ENCODE measurements at regions not wholly inside any gene's neighbourhood (a gene's known extent, or its start where the extent isn't known, plus 50 kb on each side); places are given as distances from the start of the nearest gene placed in this dataset.

DNA sequence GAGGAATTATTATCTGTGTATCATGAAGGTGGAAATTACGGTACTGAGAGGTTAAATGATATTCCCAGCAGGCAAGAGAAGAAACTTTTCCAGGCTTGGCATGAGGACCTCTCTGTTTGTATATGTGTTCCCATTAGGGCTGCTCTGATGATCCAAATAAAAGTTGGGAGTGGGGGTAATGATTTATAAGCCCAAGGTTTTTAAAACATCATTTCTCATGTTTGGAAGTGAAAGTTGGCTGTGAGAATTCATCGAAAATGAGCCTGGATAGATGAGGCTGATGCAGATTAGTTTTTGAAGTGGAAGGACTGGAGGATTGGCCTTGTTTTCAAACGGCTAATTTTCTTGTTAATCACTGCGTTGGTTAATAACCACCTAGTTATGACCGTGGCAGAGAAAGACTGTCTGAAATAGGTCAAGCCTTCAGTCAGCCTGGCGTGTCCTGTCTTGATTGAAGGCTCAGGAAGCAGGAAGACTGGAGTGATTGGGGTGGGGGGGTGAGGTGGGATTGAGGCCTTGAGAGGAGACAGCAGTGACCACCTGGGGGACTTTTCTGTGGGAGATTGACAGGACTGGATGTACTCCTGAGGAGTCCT is 391.0 kb upstream of the WWC1 start:
- Histone ChIP-seq H3K4me2 (ENCODE audit: control insufficient read depth, extremely low read depth, insufficient read depth, low read depth, low read length) (no peak overlapping the region), H3K9me3 (ENCODE audit: control insufficient read depth, low read depth, low read length) (no peaks in the 10 kb centered on the region), H3K36me3 (ENCODE audit: control insufficient read depth in 2 of 2, extremely low read depth in 1 of 2, insufficient read depth in 2 of 2, low read length in 2 of 2) (peaks cover 0 to 8% of the 10 kb centered on the region in 2 experiments), H3K9ac (ENCODE audit: control insufficient read depth, extremely low read depth, insufficient read depth, low read length) (no peak overlapping the region), H3K4me1 (ENCODE audit: control insufficient read depth, extremely low read depth, insufficient read depth, low read length) (peaks cover 6% of the 10 kb centered on the region), H3K4me3 (ENCODE audit: control insufficient read depth in 2 of 3, extremely low read depth in 1 of 3, insufficient read depth in 2 of 3, low read depth in 1 of 3, low read length in 3 of 3) (no peak overlapping the region), H3K79me2 (ENCODE audit: control insufficient read depth, insufficient read depth, low read length) (peaks cover 92% of the 10 kb centered on the region), H2AFZ (ENCODE audit: control insufficient read depth, low read length) (no peak overlapping the region), H3K27me3 (ENCODE audit: control insufficient read depth, extremely low read depth, insufficient read depth, low read length) (no peaks in the 10 kb centered on the region), H4K20me1 (ENCODE audit: control insufficient read depth, extremely low read depth, insufficient read depth, low read length) (peaks cover 3% of the 10 kb centered on the region), H3K27ac (ENCODE audit: control insufficient read depth, insufficient read depth, low read length) (no peak overlapping the region), H3K9me1 (ENCODE audit: control insufficient read depth, extremely low read depth, insufficient read depth, low read length) (no peaks in the 10 kb centered on the region)
- DNase-seq (ENCODE audit: low read depth, low spot score) (no peak), FAIRE-seq (no peak)
- TF ChIP-seq, protein P1, sequence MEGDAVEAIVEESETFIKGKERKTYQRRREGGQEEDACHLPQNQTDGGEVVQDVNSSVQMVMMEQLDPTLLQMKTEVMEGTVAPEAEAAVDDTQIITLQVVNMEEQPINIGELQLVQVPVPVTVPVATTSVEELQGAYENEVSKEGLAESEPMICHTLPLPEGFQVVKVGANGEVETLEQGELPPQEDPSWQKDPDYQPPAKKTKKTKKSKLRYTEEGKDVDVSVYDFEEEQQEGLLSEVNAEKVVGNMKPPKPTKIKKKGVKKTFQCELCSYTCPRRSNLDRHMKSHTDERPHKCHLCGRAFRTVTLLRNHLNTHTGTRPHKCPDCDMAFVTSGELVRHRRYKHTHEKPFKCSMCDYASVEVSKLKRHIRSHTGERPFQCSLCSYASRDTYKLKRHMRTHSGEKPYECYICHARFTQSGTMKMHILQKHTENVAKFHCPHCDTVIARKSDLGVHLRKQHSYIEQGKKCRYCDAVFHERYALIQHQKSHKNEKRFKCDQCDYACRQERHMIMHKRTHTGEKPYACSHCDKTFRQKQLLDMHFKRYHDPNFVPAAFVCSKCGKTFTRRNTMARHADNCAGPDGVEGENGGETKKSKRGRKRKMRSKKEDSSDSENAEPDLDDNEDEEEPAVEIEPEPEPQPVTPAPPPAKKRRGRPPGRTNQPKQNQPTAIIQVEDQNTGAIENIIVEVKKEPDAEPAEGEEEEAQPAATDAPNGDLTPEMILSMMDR (optimal IDR thresholded peaks at IDR 0.05 in 1 of 3, IDR thresholded peaks at IDR 0.05 in 1 of 3, conservative IDR thresholded peaks at IDR 0.05 in 1 of 3; ENCODE audit: extremely low read depth in 1 of 3, insufficient read depth in 2 of 3, low read length in 3 of 3) = no peak
- no peak for TF ChIP-seq EZH2 (IDR thresholded peaks at IDR 0.05; ENCODE audit: low read length)
- dilution Hi-C loops (cut with MboI; ENCODE audit: extremely low pct_ligation_motif_present, low sequenced_read_pairs) = no loop called here

DNA sequence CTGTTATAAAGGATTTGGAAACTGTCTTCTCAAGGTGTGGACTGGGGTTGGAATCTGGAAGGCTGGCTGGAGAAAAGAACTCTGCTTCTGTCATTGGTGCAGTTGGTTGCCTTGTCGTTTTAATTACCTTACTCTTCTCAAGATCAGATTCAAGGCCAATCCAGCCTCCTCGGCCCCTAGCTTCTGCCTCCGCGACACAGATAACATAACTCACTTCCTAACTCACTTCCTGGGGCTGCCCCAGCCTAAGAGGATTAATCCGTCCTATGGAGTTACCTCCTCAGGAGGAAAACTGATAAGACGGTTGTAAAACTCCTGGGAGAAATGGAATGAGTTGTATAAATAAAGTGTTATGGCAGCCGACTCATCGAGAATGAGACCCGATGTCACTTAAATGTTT is 389.1 kb upstream of the WWC1 start:
- Histone ChIP-seq H3K4me1 (ENCODE audit: control insufficient read depth, extremely low read depth, insufficient read depth, low read length) (peaks cover 6% of the 10 kb centered on the region), H3K9me3 (ENCODE audit: control insufficient read depth, low read depth, low read length) (no peaks in the 10 kb centered on the region)
- dilution Hi-C loops (cut with MboI; ENCODE audit: extremely low pct_ligation_motif_present, low sequenced_read_pairs) = no loop called here

More for the DNA sequence above, 389.1 kb upstream of the WWC1 start:
- Histone ChIP-seq H4K20me1 (ENCODE audit: control insufficient read depth, extremely low read depth, insufficient read depth, low read length) (no peaks in the 10 kb centered on the region), H3K79me2 (ENCODE audit: control insufficient read depth, insufficient read depth, low read length) (peaks cover 83% of the 10 kb centered on the region), H3K9ac (ENCODE audit: control insufficient read depth, extremely low read depth, insufficient read depth, low read length) (no peak overlapping the region), H3K4me3 (ENCODE audit: control insufficient read depth in 2 of 3, extremely low read depth in 1 of 3, insufficient read depth in 2 of 3, low read depth in 1 of 3, low read length in 3 of 3) (no peak overlapping the region), H3K36me3 (ENCODE audit: control insufficient read depth in 2 of 2, extremely low read depth in 1 of 2, insufficient read depth in 2 of 2, low read length in 2 of 2) (peaks cover 0 to 5% of the 10 kb centered on the region in 2 experiments), H3K27me3 (ENCODE audit: control insufficient read depth, extremely low read depth, insufficient read depth, low read length) (no peaks in the 10 kb centered on the region), H3K9me1 (ENCODE audit: control insufficient read depth, extremely low read depth, insufficient read depth, low read length) (no peaks in the 10 kb centered on the region), H3K4me2 (ENCODE audit: control insufficient read depth, extremely low read depth, insufficient read depth, low read depth, low read length) (no peak overlapping the region), H2AFZ (ENCODE audit: control insufficient read depth, low read length) (no peak overlapping the region), H3K27ac (ENCODE audit: control insufficient read depth, insufficient read depth, low read length) (no peak overlapping the region)
- TF ChIP-seq EZH2 (IDR thresholded peaks at IDR 0.05; ENCODE audit: low read length) = no peak
- TF ChIP-seq, protein P1 (optimal IDR thresholded peaks at IDR 0.05 in 1 of 3, IDR thresholded peaks at IDR 0.05 in 1 of 3, conservative IDR thresholded peaks at IDR 0.05 in 1 of 3; ENCODE audit: extremely low read depth in 1 of 3, insufficient read depth in 2 of 3, low read length in 3 of 3) = no peak
- FAIRE-seq = no peak
- DNase-seq (ENCODE audit: low read depth, low spot score) = no peak

All from keratinocyte (primary cell).